H1 (cell line): ENCODE measurements at regions not wholly inside any gene's neighbourhood (a gene's known extent, or its start where the extent isn't known, plus 50 kb on each side); places are given as distances from the start of the nearest gene placed in this dataset.

Experiments
- CTCF ChIA-PET: fragments of 300-600 bp; sonication (Branson Sonifier 250); formaldehyde crosslinking; loops from one replicate; lab custom pipeline; 2021; ENCODE audit not compliant: partially characterized antibody; lab: Charles Lee
- POLR2A ChIA-PET: fragments of 300-600 bp; sonication (Branson Sonifier 250); formaldehyde crosslinking; loops from one replicate; lab custom pipeline; 2021; ENCODE audit warnings: inconsistent platforms; ENCODE audit not compliant: partially characterized antibody; lab: Charles Lee
- DNase-seq, 2 experiments: peaks; one replicate each; pipeline versions ENCODE4 v3.0.0 to v3.0.0-alpha.2; 2010 to 2022; ENCODE audit warnings: low spot score in 2 of 2, low read depth in 1 of 2, mixed read lengths in 1 of 2
- FAIRE-seq: peaks from 2 replicates; lab custom pipeline; 2011; peaks lifted over from hg19 to GRCh38; lab: Jason Lieb, UNC
- H2AFZ ChIP-seq: 2 replicates; pipeline ENCODE4 v1.8.1; 2012; ENCODE audit warnings: low read length, inconsistent platforms
- H2AK5ac ChIP-seq: 2 replicates; pipeline ENCODE4 v1.6.1; 2013; ENCODE audit warnings: low read depth, low read length
- H2BK120ac ChIP-seq: replicated peaks from 2 replicates; pipeline ENCODE3; 2013; ENCODE audit warnings: low read depth, low read length, inconsistent platforms
- H2BK12ac ChIP-seq: 2 replicates; pipeline ENCODE4 v1.6.1; 2013; ENCODE audit warnings: low read depth, low read length
- H2BK15ac ChIP-seq: 2 replicates; pipeline ENCODE4 v1.6.1; 2013; ENCODE audit warnings: low read length
- H2BK20ac ChIP-seq: 2 replicates; pipeline ENCODE4 v1.6.1; 2013; ENCODE audit warnings: low read length
- H2BK5ac ChIP-seq: 2 replicates; pipeline ENCODE4 v1.6.1; 2013; ENCODE audit warnings: low read depth, low read length
- H3K14ac ChIP-seq: 2 replicates; pipeline ENCODE4 v1.6.1; 2013; ENCODE audit warnings: inconsistent platforms; ENCODE audit not compliant: insufficient read length
- H3K18ac ChIP-seq: 2 replicates; pipeline ENCODE4 v1.6.1; 2013; ENCODE audit warnings: low read length; ENCODE audit errors: extremely low read depth
- H3K23ac ChIP-seq: 2 replicates; pipeline ENCODE4 v1.6.1; 2013; ENCODE audit warnings: inconsistent platforms; ENCODE audit not compliant: insufficient read length
- H3K23me2 ChIP-seq: 2 replicates; pipeline ENCODE4 v1.6.1; 2013; ENCODE audit warnings: low read depth, low read length
- H3K27ac ChIP-seq: 2 replicates; pipeline ENCODE4 v1.6.1; 2011; ENCODE audit warnings: low read depth, low read length, inconsistent platforms
- H3K27me3 ChIP-seq, 4 experiments: replicated peaks in 1 of 4; 1 replicate in 1 of 4; 2 replicates in 3 of 4; pipeline versions ENCODE4 v1.6.1 to v1.8.1; 2011 to 2013; ENCODE audit warnings: low read length in 3 of 4, mild to moderate bottlenecking in 3 of 4, inconsistent platforms in 2 of 4, mixed read lengths in 2 of 4, moderate library complexity in 1 of 4; ENCODE audit not compliant: control insufficient read depth in 3 of 4, insufficient read depth in 3 of 4; ENCODE audit errors: extremely low read depth in 1 of 4
- H3K36me3 ChIP-seq, 4 experiments: 2 replicates each; pipeline versions ENCODE4 v1.6.1 to v1.8.1; 2011 to 2013; ENCODE audit warnings: mild to moderate bottlenecking in 4 of 4, low read length in 3 of 4, moderate library complexity in 2 of 4, control low read depth in 1 of 4, inconsistent platforms in 1 of 4; ENCODE audit not compliant: insufficient read depth in 4 of 4, control insufficient read depth in 2 of 4
- H3K4ac ChIP-seq: replicated peaks from 2 replicates; pipeline ENCODE3; 2013; ENCODE audit warnings: low read length, low read depth, mixed read lengths, inconsistent platforms; ENCODE audit not compliant: insufficient read length
- H3K4me1 ChIP-seq, 4 experiments: replicated peaks in 1 of 4; 1 replicate in 1 of 4; 2 replicates in 3 of 4; pipeline versions ENCODE4 v1.6.1 to v1.8.1; 2011 to 2013; ENCODE audit warnings: low read length in 3 of 4, inconsistent platforms in 2 of 4, mixed read lengths in 1 of 4; ENCODE audit not compliant: insufficient read depth in 4 of 4, control insufficient read depth in 3 of 4
- H3K4me2 ChIP-seq, 2 experiments: 2 replicates each; pipeline versions ENCODE4 v1.6.1 to v1.8.1; 2011 to 2013; ENCODE audit warnings: low read depth in 2 of 2, low read length in 2 of 2, control low read depth in 1 of 2, inconsistent platforms in 1 of 2, mild to moderate bottlenecking in 1 of 2; ENCODE audit not compliant: insufficient read depth in 1 of 2
- H3K4me3 ChIP-seq, 4 experiments: fragments of 200-600, 300-600 bp in 1 of 4; sonication (generic), shearing (Covaris generic), sonication (Bioruptor Twin) in 1 of 4; 2 replicates each; pipeline versions ENCODE4 v1.5.1 to v1.8.1; 2011 to 2016; ENCODE audit warnings: low read length in 4 of 4, low read depth in 3 of 4, control low read depth in 2 of 4, inconsistent platforms in 2 of 4, mild to moderate bottlenecking in 2 of 4, mixed read lengths in 1 of 4, moderate library complexity in 1 of 4; ENCODE audit not compliant: insufficient read depth in 2 of 4; ENCODE audit errors: extremely low read depth in 1 of 4
- H3K56ac ChIP-seq: replicated peaks from 2 replicates; pipeline ENCODE3; 2013; ENCODE audit warnings: low read depth, mild to moderate bottlenecking, mixed read lengths, low read length, inconsistent platforms; ENCODE audit not compliant: insufficient read length
- H3K79me1 ChIP-seq: 2 replicates; pipeline ENCODE4 v1.6.1; 2013; ENCODE audit warnings: low read depth, low read length, control low read depth
- H3K79me2 ChIP-seq, 2 experiments: 2 replicates each; pipeline versions ENCODE4 v1.6.1 to v1.8.1; 2012 to 2013; ENCODE audit warnings: low read length in 2 of 2, mild to moderate bottlenecking in 2 of 2, inconsistent platforms in 1 of 2; ENCODE audit not compliant: insufficient read depth in 2 of 2, control insufficient read depth in 1 of 2
- H3K9ac ChIP-seq, 4 experiments: replicated peaks in 1 of 4; 1 replicate in 1 of 4; 2 replicates in 3 of 4; pipeline versions ENCODE4 v1.6.1 to v1.8.1; 2011 to 2013; ENCODE audit warnings: low read depth in 3 of 4, low read length in 3 of 4, control low read depth in 2 of 4, mild to moderate bottlenecking in 2 of 4, moderate library complexity in 2 of 4, inconsistent platforms in 1 of 4; ENCODE audit errors: extremely low read depth in 1 of 4
- H3K9me3 ChIP-seq, 2 experiments: 2 replicates each; pipeline versions ENCODE4 v1.6.1 to v1.8.1; 2012 to 2013; ENCODE audit warnings: mild to moderate bottlenecking in 2 of 2, moderate library complexity in 2 of 2, control low read depth in 1 of 2, inconsistent platforms in 1 of 2, low read depth in 1 of 2, low read length in 1 of 2, mixed read lengths in 1 of 2; ENCODE audit not compliant: insufficient read depth in 2 of 2
- H4K20me1 ChIP-seq, 2 experiments: replicated peaks in 1 of 2; 2 replicates each; pipeline versions ENCODE3 to v1.8.1; 2011 to 2013; ENCODE audit warnings: inconsistent platforms in 2 of 2, low read length in 2 of 2, mild to moderate bottlenecking in 1 of 2; ENCODE audit not compliant: insufficient read depth in 2 of 2, control insufficient read depth in 1 of 2
- H4K5ac ChIP-seq: 2 replicates; pipeline ENCODE4 v1.6.1; 2013; ENCODE audit warnings: low read length, low read depth, mixed read lengths, inconsistent platforms; ENCODE audit not compliant: insufficient read length
- H4K8ac ChIP-seq: 2 replicates; pipeline ENCODE4 v1.8.0; 2013; ENCODE audit warnings: mild to moderate bottlenecking, moderate library complexity, low read length, inconsistent platforms; ENCODE audit not compliant: insufficient read depth; ENCODE audit errors: extremely low read depth
- H4K91ac ChIP-seq: replicated peaks from 2 replicates; pipeline ENCODE3; 2013; ENCODE audit warnings: low read length, mixed read lengths, inconsistent platforms; ENCODE audit not compliant: insufficient read length
- ATF2 ChIP-seq: IDR thresholded peaks from 2 replicates; pipeline ENCODE4 v1.6.1; 2012; ENCODE audit warnings: low read length, inconsistent platforms
- BACH1 ChIP-seq: IDR thresholded peaks from 2 replicates; pipeline ENCODE4 v1.6.1; 2012; ENCODE audit warnings: low read length, improper control_type of control experiment
- BCL11A ChIP-seq, 2 experiments: IDR thresholded peaks; one replicate each; pipeline ENCODE4 v1.6.1; 2011; ENCODE audit warnings: low read depth in 2 of 2, low read length in 2 of 2, mild to moderate bottlenecking in 2 of 2
- CTCF ChIP-seq, 3 experiments: IDR thresholded peaks; 1 replicate in 2 of 3; 2 replicates in 1 of 3; pipeline versions ENCODE4 v1.5.1 to v1.6.1; 2011; ENCODE audit warnings: low read length in 3 of 3, mild to moderate bottlenecking in 3 of 3, inconsistent platforms in 2 of 3, low read depth in 1 of 3, moderate library complexity in 1 of 3; ENCODE audit not compliant: insufficient read depth in 1 of 3; ENCODE audit errors: control extremely low read depth in 1 of 3
- EZH2 ChIP-seq: fragments of 200-600 bp; sonication (generic); IDR thresholded peaks from 2 replicates; pipeline ENCODE4 v1.7.1; 2012; ENCODE audit warnings: low read depth, mild to moderate bottlenecking, moderate library complexity, low read length, inconsistent platforms; ENCODE audit not compliant: severe bottlenecking
- GABPA ChIP-seq: IDR thresholded peaks from 2 replicates; pipeline ENCODE4 v1.6.1; 2011; ENCODE audit warnings: mild to moderate bottlenecking, low read length, moderate library complexity, borderline replicate concordance; ENCODE audit not compliant: insufficient read depth
- JUN ChIP-seq: IDR thresholded peaks from 2 replicates; pipeline ENCODE4 v1.6.1; 2011; ENCODE audit warnings: low read depth, mild to moderate bottlenecking, improper control_type of control experiment, low read length
- JUND ChIP-seq: IDR thresholded peaks from 2 replicates; pipeline ENCODE4 v1.6.1; 2011; ENCODE audit warnings: mild to moderate bottlenecking, improper control_type of control experiment, low read length
- POLR2A ChIP-seq, 2 experiments: IDR thresholded peaks; 1 replicate in 1 of 2; 2 replicates in 1 of 2; pipeline ENCODE4 v1.6.1; 2011; ENCODE audit warnings: low read depth in 2 of 2, low read length in 2 of 2, mild to moderate bottlenecking in 2 of 2; ENCODE audit errors: control extremely low read depth in 1 of 2
- SP4 ChIP-seq: IDR thresholded peaks from 2 replicates; pipeline ENCODE4 v1.6.1; 2012; ENCODE audit warnings: low read length, inconsistent platforms
- TCF12 ChIP-seq: IDR thresholded peaks from 2 replicates; pipeline ENCODE4 v1.6.1; 2011; ENCODE audit warnings: low read depth, mild to moderate bottlenecking, low read length
- ZNF274 ChIP-seq: IDR thresholded peaks from 2 replicates; pipeline ENCODE4 v1.7.0; 2012; ENCODE audit warnings: low read length, borderline replicate concordance; ENCODE audit errors: extremely low read depth
- WGBS, 2 experiments: shearing (Covaris generic) in 1 of 2; methylation state at CpG; one replicate each; pipeline versions ENCODE4 v1.1.6 to v1.1.7; 2013 to 2015; ENCODE audit warnings: low lambda C conversion rate in 2 of 2, mixed read lengths in 2 of 2, inconsistent platforms in 1 of 2, low coverage in 1 of 2, missing lambda C conversion rate in 1 of 2; ENCODE audit not compliant: insufficient replicate concordance in 2 of 2, insufficient coverage in 1 of 2, insufficient read length in 1 of 2; ENCODE audit errors: extremely low coverage in 1 of 2, missing lambda C conversion rate in 1 of 2; 5-methylcytosine and 5-hydroxymethylcytosine counted together

GRCh38 chr12:81958406-81958805 is 199.3 kb upstream of the PPFIA2 start:
- no peak overlapping the region for H4K5ac ChIP-seq
- no peak for FAIRE-seq
- TF ChIP-seq JUN (no peak), JUND (no peak), CTCF (IDR thresholded peaks at IDR 0.05; ENCODE audit: control extremely low read depth in 1 of 3, insufficient read depth in 1 of 3, low read depth in 1 of 3, low read length in 3 of 3) (no peak), POLR2A (IDR thresholded peaks at IDR 0.05; ENCODE audit: control extremely low read depth in 1 of 2, low read depth in 2 of 2, low read length in 2 of 2) (no peak), ATF2 (no peak), BACH1 (no peak), BCL11A (IDR thresholded peaks at IDR 0.05; ENCODE audit: low read depth in 2 of 2, low read length in 2 of 2) (no peak), SP4 (no peak), GABPA (no peak), EZH2 (no peak), ZNF274 (no peak), TCF12 (no peak)

More at GRCh38 chr12:81958406-81958805, 199.3 kb upstream of the PPFIA2 start:
- H4K8ac ChIP-seq = no peak overlapping the region
- no peak overlapping the region for H3K4me2 ChIP-seq
- H3K18ac ChIP-seq = no peak overlapping the region
- no peak overlapping the region for H3K14ac ChIP-seq
- 89% methylated on average over 1 of the region's 1 CpG; no CpG with 5 or more reads in 1 of the 2 experiments for WGBS, 2 experiments
- no peak overlapping the region for H3K9ac ChIP-seq
- no peaks in the 10 kb centered on the region for H3K79me1 ChIP-seq
- ChIA-PET POLR2A (no interaction called here), CTCF (no interaction called here)
- H3K4me1 ChIP-seq = no peaks in the 10 kb centered on the region
- no peaks in the 10 kb centered on the region for H3K36me3 ChIP-seq
- no peak overlapping the region for H4K91ac ChIP-seq
- no peak overlapping the region for H3K23ac ChIP-seq
- no peaks in the 10 kb centered on the region for H3K23me2 ChIP-seq
- no peaks in the 10 kb centered on the region for H4K20me1 ChIP-seq
- no peak overlapping the region for H3K4me3 ChIP-seq
- no peak overlapping the region for H2BK15ac ChIP-seq
- H3K79me2 ChIP-seq = no peaks in the 10 kb centered on the region
- H3K27me3 ChIP-seq = no peaks in the 10 kb centered on the region
- H2BK12ac ChIP-seq = no peak overlapping the region
- H2AK5ac ChIP-seq = no peak overlapping the region
- DNase-seq = no peak
- H3K9me3 ChIP-seq = no peaks in the 10 kb centered on the region
- no peak overlapping the region for H2BK5ac ChIP-seq
- no peak overlapping the region for H3K4ac ChIP-seq
- no peak overlapping the region for H2BK20ac ChIP-seq
- H3K27ac ChIP-seq = no peak overlapping the region
- H2AFZ ChIP-seq = no peak overlapping the region
- H2BK120ac ChIP-seq = no peak overlapping the region
- H3K56ac ChIP-seq = no peak overlapping the region
